GM10266 (cell line): ENCODE measurements at regions not wholly inside any gene's neighbourhood (a gene's known extent, or its start where the extent isn't known, plus 50 kb on each side); places are given as distances from the start of the nearest gene placed in this dataset.
"Not testable (repeated sequence)": the region's sequence is repeated elsewhere in the genome, so short reads cannot be mapped to it uniquely, and the experiment has no call there.

Experiments
- DNase-seq: peaks from one replicate; pipeline ENCODE4 v3.0.0; 2012; ENCODE audit errors: extremely low spot score
- TF ChIP-seq, protein P1 (sequence below): IDR thresholded peaks from 2 replicates; pipeline ENCODE4 v1.5.1; 2012; ENCODE audit warnings: mild to moderate bottlenecking, low read depth; ENCODE audit not compliant: control insufficient read depth, insufficient read depth; ENCODE audit errors: missing control alignments

DNA sequence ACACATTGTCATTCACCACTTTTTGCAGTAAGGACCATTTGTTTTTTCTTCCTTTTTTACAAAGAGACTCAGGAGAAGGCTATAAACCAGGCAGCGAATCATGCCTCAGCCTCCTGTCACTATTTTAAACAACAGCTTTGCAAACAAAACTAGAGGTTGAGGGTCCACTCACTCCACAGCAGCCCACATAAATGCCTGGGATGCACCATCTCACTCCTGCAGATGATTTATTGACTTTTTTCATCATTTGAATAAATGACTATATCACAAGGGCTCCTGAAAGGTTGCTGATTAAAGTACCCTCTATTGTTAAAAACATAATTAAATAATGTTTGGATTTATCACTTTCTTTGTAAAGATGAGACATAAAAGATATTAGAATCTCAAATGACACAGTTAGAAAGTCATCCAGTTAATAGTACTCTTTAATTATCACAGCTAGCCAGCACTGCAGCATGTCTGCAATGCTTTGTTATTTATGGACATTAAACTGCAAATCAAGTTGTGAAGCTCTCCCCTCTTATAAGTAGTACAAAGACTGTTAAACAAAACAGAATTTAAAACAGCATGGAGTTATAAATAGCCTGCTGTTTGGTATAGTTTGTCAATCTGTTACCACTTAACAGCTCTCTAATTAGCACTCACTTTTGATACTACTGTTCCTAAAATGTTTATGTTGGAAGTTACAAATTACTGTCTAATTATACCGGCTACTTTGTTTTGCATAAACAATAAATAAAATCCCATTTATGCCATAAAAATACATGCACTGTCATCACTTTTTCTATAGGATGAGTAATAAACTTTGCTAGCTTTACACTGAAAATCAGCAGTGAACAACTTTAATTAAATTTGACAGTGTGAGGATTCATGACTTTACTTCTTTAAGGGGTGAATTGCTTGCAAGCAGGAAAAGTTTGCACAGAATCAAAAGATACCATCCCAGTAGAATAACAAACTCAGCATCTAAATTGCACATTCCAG lies 853.2 kb downstream of the UQCRFS1 start:
- no peak for DNase-seq
- TF ChIP-seq, protein P1, sequence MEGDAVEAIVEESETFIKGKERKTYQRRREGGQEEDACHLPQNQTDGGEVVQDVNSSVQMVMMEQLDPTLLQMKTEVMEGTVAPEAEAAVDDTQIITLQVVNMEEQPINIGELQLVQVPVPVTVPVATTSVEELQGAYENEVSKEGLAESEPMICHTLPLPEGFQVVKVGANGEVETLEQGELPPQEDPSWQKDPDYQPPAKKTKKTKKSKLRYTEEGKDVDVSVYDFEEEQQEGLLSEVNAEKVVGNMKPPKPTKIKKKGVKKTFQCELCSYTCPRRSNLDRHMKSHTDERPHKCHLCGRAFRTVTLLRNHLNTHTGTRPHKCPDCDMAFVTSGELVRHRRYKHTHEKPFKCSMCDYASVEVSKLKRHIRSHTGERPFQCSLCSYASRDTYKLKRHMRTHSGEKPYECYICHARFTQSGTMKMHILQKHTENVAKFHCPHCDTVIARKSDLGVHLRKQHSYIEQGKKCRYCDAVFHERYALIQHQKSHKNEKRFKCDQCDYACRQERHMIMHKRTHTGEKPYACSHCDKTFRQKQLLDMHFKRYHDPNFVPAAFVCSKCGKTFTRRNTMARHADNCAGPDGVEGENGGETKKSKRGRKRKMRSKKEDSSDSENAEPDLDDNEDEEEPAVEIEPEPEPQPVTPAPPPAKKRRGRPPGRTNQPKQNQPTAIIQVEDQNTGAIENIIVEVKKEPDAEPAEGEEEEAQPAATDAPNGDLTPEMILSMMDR = no peak

DNA sequence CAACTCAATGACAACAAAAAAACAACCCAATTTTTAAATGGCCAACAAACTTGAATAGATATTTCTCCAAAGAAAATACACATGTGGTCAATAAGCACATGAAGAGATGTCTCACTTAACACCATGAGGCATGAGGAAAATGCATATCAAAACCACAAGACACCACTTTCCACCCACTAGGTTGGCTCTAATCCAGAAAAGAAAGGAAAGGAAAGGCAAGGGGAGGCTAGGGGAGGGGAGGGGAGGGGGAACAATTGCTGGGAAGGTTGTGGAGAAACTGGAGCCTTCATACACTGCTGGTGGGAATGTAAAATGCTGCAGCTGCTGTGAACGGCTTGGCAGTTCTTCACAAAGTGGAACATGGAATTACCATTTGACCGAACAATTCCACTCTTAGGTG lies 854.3 kb downstream of the UQCRFS1 start:
- no peak for DNase-seq
- TF ChIP-seq, protein P1 = no peak

DNA sequence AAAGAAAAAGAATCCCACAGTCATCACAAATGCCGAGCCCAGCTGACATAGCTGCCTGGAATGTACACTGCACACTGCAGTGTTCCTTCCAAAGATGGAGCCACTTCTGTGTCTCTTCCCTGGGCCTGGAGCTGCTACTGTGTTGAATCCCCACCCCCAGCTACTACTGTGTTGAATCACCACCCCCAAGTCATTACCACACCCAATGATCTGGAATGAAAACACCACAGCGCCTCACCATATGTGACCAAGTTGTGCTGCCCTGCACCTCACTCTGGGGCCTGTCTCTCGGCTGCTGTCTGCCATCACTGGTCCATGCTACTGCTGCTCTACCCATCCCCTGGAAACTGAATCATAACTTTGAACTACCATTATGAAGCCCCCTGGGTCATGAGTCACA lies 861.2 kb downstream of the UQCRFS1 start:
- no peak for DNase-seq
- TF ChIP-seq, protein P1 = no peak

DNA sequence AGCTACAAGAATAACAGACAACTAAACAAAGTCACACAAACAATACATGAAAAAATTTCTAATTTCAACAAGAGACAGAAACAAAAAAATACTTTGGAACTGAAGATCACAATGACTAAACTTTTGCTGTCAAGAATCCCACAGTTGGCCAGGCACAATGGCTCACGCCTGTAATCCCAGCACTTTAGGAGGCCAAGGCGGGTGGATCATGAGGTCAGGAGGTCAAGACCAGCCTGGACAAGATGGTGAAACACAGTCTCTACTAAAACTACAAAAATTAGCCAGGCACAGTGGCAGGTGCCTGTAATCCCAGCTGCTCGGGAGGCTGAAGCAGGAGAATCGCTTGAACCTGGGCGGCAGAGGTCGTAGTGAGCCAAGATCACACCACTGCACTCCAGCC lies 861.6 kb downstream of the UQCRFS1 start:
- not testable (repeated sequence) for DNase-seq

DNA sequence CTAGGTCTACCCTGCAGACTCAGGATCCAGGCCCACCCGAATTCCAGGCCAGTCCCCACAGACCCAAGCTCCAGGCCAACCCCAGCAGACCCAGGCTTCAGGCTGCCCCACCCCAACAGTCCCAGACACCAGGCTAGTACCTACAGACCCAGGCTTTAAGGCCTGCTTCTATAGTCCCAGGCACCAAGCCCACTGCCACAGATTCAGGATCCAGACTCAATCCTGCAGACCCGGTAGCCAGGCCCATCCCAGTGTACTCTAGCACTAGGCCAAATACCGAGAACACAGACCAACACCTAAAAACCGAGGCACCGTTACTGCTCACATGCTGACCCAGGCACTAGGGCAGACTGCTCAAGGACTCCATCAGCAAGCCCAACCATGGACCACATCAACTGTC lies 862.3 kb downstream of the UQCRFS1 start:
- no peak for DNase-seq
- TF ChIP-seq, protein P1 = no peak

DNA sequence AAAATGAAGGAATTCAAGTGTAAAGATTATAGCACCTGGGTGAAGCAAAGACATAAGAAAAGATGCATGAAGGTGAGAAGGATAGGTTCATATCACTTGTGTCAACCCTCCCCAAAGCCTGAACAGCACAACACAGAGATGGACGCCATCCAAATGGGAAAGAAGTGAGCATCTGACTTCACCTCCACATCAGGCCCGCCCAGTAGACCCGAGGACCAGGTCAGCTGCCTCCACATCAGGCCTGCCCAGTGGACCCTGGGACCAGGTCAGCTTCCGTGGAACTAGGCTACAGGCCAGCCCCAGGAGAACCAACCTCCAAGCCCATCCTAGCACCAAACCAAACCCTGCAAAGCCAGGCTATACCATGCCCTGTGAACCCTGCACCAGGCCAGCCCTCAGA lies 862.9 kb downstream of the UQCRFS1 start:
- TF ChIP-seq, protein P1 = no peak
- DNase-seq = no peak

DNA sequence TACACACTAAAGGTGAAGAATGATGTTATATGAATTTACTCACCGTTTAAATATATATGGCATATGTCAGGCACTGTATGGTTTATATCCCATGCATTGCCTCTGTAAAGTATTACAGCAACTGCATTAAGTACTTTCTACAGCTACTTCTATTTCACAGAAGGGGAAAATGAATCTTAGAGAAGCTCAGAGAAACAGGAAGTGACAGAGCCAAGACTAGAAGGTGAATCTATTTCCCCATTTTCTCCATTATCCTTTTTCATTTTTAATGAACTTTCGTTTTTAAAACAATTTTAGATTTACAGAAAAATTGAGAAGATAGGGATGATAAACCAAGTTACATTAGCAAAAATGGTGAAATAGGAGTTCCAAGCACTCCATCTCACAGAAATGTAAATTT lies 863.3 kb downstream of the UQCRFS1 start:
- DNase-seq = no peak
- TF ChIP-seq, protein P1 = no peak
